Astrocyte (in vitro differentiated cells and primary cell): ENCODE measurements at regions not wholly inside any gene's neighbourhood (a gene's known extent, or its start where the extent isn't known, plus 50 kb on each side); places are given as distances from the start of the nearest gene placed in this dataset.

ENCODE experiments used
- EZH2 ChIP-seq: IDR thresholded peaks from 2 replicates; pipeline ENCODE4 v1.6.1; 2012; ENCODE audit warnings: mild to moderate bottlenecking, low read length, inconsistent platforms; ENCODE audit not compliant: insufficient read depth
- TF ChIP-seq, protein P1 (sequence below): IDR thresholded peaks from 2 replicates; pipeline ENCODE4 v1.5.1; 2011; ENCODE audit warnings: low read depth, mild to moderate bottlenecking, inconsistent platforms, low read length, moderate library complexity; ENCODE audit not compliant: insufficient read depth

DNA sequence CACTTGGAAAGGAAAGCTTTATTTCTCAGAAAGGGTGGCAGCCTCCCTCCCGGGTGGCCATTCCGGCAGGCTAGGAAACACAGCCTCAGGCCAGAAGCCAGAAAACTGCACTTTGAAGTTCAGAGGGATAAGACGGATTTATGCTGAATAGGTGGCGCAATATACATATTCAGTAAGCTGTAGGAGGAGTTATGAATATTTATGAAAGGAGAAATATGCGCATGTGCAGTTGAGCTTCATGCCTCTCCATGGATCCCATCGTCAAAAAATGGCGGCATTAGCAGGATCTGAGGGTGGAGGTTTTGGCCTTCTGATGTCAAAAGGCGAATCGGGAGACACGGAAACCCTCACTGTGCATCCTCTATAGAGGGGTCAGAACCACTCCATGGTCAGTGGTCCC is 82.3 kb downstream of the KATNIP start:
- TF ChIP-seq, protein P1, sequence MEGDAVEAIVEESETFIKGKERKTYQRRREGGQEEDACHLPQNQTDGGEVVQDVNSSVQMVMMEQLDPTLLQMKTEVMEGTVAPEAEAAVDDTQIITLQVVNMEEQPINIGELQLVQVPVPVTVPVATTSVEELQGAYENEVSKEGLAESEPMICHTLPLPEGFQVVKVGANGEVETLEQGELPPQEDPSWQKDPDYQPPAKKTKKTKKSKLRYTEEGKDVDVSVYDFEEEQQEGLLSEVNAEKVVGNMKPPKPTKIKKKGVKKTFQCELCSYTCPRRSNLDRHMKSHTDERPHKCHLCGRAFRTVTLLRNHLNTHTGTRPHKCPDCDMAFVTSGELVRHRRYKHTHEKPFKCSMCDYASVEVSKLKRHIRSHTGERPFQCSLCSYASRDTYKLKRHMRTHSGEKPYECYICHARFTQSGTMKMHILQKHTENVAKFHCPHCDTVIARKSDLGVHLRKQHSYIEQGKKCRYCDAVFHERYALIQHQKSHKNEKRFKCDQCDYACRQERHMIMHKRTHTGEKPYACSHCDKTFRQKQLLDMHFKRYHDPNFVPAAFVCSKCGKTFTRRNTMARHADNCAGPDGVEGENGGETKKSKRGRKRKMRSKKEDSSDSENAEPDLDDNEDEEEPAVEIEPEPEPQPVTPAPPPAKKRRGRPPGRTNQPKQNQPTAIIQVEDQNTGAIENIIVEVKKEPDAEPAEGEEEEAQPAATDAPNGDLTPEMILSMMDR, result no peak
- no peak for TF ChIP-seq EZH2
